Keratinocyte (primary cell): ENCODE measurements at regions not wholly inside any gene's neighbourhood (a gene's known extent, or its start where the extent isn't known, plus 50 kb on each side); places are given as distances from the start of the nearest gene placed in this dataset.

Experiments
- DNase-seq: peaks from one replicate; pipeline ENCODE4 v3.0.0-alpha.2; 2011; ENCODE audit warnings: low read depth, missing footprints, low spot score
- FAIRE-seq: peaks from 2 replicates; lab custom pipeline; 2011; peaks lifted over from hg19 to GRCh38; lab: Jason Lieb, UNC
- H2AFZ ChIP-seq: 2 replicates; pipeline ENCODE4 v1.6.0; 2012; ENCODE audit warnings: low read length, control low read depth, inconsistent platforms; ENCODE audit not compliant: control insufficient read depth
- H3K27ac ChIP-seq: 2 replicates; pipeline ENCODE4 v1.5.1; 2011; ENCODE audit warnings: low read length; ENCODE audit not compliant: control insufficient read depth, insufficient read depth
- H3K27me3 ChIP-seq: 3 replicates; pipeline ENCODE4 v1.6.0; 2011; ENCODE audit warnings: low read length; ENCODE audit not compliant: control insufficient read depth, insufficient read depth; ENCODE audit errors: extremely low read depth
- H3K36me3 ChIP-seq, 2 experiments: 2 replicates in 1 of 2; 3 replicates in 1 of 2; pipeline ENCODE4 v1.5.1; 2011; ENCODE audit warnings: low read length in 2 of 2, mild to moderate bottlenecking in 1 of 2; ENCODE audit not compliant: control insufficient read depth in 2 of 2, insufficient read depth in 2 of 2; ENCODE audit errors: extremely low read depth in 1 of 2
- H3K4me1 ChIP-seq: 3 replicates; pipeline ENCODE4 v1.5.1; 2011; ENCODE audit warnings: low read length; ENCODE audit not compliant: control insufficient read depth, insufficient read depth; ENCODE audit errors: extremely low read depth
- H3K4me2 ChIP-seq: 3 replicates; pipeline ENCODE4 v1.6.0; 2011; ENCODE audit warnings: low read depth, low read length; ENCODE audit not compliant: control insufficient read depth, insufficient read depth; ENCODE audit errors: extremely low read depth
- H3K4me3 ChIP-seq, 3 experiments: fragments of 200-600 bp in 1 of 3; sonication (generic) in 1 of 3; 2 replicates in 2 of 3; 3 replicates in 1 of 3; pipeline ENCODE4 v1.5.1; 2011 to 2016; ENCODE audit warnings: low read length in 3 of 3, mild to moderate bottlenecking in 3 of 3, control low read depth in 2 of 3, inconsistent platforms in 1 of 3, low read depth in 1 of 3, mixed read lengths in 1 of 3, mixed run types in 1 of 3, moderate library complexity in 1 of 3; ENCODE audit not compliant: control insufficient read depth in 2 of 3, insufficient read depth in 2 of 3; ENCODE audit errors: extremely low read depth in 1 of 3
- H3K79me2 ChIP-seq: 2 replicates; pipeline ENCODE4 v1.6.0; 2012; ENCODE audit warnings: low read length; ENCODE audit not compliant: control insufficient read depth, insufficient read depth
- H3K9ac ChIP-seq: 3 replicates; pipeline ENCODE4 v1.6.0; 2011; ENCODE audit warnings: low read length; ENCODE audit not compliant: control insufficient read depth, insufficient read depth; ENCODE audit errors: extremely low read depth
- H3K9me1 ChIP-seq: 3 replicates; pipeline ENCODE4 v1.6.0; 2011; ENCODE audit warnings: low read length; ENCODE audit not compliant: control insufficient read depth, insufficient read depth; ENCODE audit errors: extremely low read depth
- H3K9me3 ChIP-seq: 2 replicates; pipeline ENCODE4 v1.5.1; 2012; ENCODE audit warnings: low read depth, low read length; ENCODE audit not compliant: control insufficient read depth
- H4K20me1 ChIP-seq: 3 replicates; pipeline ENCODE4 v1.6.0; 2011; ENCODE audit warnings: low read length; ENCODE audit not compliant: control insufficient read depth, insufficient read depth; ENCODE audit errors: extremely low read depth
- EZH2 ChIP-seq: IDR thresholded peaks from one replicate; pipeline ENCODE4 v1.6.1; 2012; ENCODE audit warnings: inconsistent platforms, mild to moderate bottlenecking, low read length, moderate library complexity
- dilution Hi-C: fragments of 300-500 bp; cut with MboI; formaldehyde crosslinking; loops from one replicate; pipeline ENCODE4 v1.7.0; 2020; ENCODE audit warnings: low sequenced_read_pairs; ENCODE audit not compliant: extremely low pct_ligation_motif_present
- TF ChIP-seq, protein P1 (sequence below), 3 experiments: IDR thresholded peaks in 1 of 3; conservative IDR thresholded peaks in 1 of 3; optimal IDR thresholded peaks in 1 of 3; 2 replicates in 2 of 3; 3 replicates in 1 of 3; pipeline versions ENCODE3 to v1.5.1; 2011; ENCODE audit warnings: low read length in 3 of 3, mild to moderate bottlenecking in 3 of 3, moderate library complexity in 2 of 3, control low read depth in 1 of 3, inconsistent platforms in 1 of 3; ENCODE audit not compliant: insufficient read depth in 2 of 3; ENCODE audit errors: extremely low read depth in 1 of 3

DNA sequence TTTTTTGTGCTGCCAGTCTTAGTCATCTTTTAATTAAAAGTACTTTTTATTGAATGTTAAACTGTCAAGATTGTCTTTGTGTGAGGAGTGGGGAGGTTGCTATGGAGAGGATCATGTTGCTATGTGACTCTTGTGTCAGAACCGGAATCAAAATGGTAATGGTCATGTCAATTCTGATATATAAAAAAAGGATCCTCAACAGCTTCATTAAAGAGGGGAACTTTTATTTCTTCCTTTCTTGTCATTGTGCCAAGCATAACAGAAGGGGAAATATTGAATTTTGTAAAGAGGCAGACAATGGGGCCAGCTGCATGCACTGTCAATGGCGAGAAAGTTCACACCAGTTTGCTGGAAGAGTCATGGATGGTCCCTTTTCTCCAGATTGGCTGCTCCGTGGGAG lies 564.8 kb downstream of the VRK1 start:
- no peaks in the 10 kb centered on the region for H3K9me1 ChIP-seq
- no peak overlapping the region for H2AFZ ChIP-seq
- TF ChIP-seq, protein P1, sequence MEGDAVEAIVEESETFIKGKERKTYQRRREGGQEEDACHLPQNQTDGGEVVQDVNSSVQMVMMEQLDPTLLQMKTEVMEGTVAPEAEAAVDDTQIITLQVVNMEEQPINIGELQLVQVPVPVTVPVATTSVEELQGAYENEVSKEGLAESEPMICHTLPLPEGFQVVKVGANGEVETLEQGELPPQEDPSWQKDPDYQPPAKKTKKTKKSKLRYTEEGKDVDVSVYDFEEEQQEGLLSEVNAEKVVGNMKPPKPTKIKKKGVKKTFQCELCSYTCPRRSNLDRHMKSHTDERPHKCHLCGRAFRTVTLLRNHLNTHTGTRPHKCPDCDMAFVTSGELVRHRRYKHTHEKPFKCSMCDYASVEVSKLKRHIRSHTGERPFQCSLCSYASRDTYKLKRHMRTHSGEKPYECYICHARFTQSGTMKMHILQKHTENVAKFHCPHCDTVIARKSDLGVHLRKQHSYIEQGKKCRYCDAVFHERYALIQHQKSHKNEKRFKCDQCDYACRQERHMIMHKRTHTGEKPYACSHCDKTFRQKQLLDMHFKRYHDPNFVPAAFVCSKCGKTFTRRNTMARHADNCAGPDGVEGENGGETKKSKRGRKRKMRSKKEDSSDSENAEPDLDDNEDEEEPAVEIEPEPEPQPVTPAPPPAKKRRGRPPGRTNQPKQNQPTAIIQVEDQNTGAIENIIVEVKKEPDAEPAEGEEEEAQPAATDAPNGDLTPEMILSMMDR (optimal IDR thresholded peaks at IDR 0.05 in 1 of 3, IDR thresholded peaks at IDR 0.05 in 1 of 3, conservative IDR thresholded peaks at IDR 0.05 in 1 of 3; ENCODE audit: extremely low read depth in 1 of 3, insufficient read depth in 2 of 3, low read length in 3 of 3): no peak
- no peak for TF ChIP-seq EZH2
- no peaks in the 10 kb centered on the region for H3K36me3 ChIP-seq
- H3K4me2 ChIP-seq: no peak overlapping the region
- FAIRE-seq (no peak), DNase-seq (no peak)
- no peaks in the 10 kb centered on the region for H3K4me1 ChIP-seq
- no peaks in the 10 kb centered on the region for H3K79me2 ChIP-seq
- H4K20me1 ChIP-seq: no peaks in the 10 kb centered on the region
- no peak overlapping the region for H3K27ac ChIP-seq
- dilution Hi-C loops: no loop called here
- H3K4me3 ChIP-seq: no peak overlapping the region
- no peak overlapping the region for H3K9ac ChIP-seq
- no peaks in the 10 kb centered on the region for H3K27me3 ChIP-seq
- H3K9me3 ChIP-seq: no peaks in the 10 kb centered on the region

DNA sequence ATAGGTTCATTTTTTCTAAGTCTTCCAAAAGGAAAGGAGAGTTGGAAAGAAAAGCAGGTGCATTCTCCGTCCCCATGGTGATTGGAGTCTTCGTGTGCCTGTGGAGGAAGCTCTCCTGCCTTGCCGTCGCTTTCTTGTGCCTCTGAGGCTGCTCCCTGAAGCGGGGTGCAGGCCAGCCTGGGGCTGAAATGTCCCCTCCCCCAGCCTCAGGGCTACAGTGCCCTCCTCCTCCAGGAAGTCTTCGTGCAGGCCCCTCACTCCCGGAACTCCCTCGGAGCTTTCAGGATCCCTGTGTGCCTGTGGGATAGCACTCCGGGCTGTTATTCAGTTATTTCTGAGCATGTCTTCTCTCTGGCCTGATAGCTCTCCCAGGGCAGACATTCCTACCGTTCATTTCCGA lies 569.2 kb downstream of the VRK1 start:
- TF ChIP-seq, protein P1 (optimal IDR thresholded peaks at IDR 0.05 in 1 of 3, IDR thresholded peaks at IDR 0.05 in 1 of 3, conservative IDR thresholded peaks at IDR 0.05 in 1 of 3; ENCODE audit: extremely low read depth in 1 of 3, insufficient read depth in 2 of 3, low read length in 3 of 3): no peak
- TF ChIP-seq EZH2: no peak
- no peak for DNase-seq
- Histone ChIP-seq H2AFZ (no peak overlapping the region), H3K4me3 (no peak overlapping the region), H3K4me2 (no peak overlapping the region), H3K36me3 (no peaks in the 10 kb centered on the region), H3K4me1 (no peaks in the 10 kb centered on the region), H3K27me3 (no peaks in the 10 kb centered on the region), H3K9ac (no peak overlapping the region), H3K9me1 (no peaks in the 10 kb centered on the region), H3K79me2 (no peaks in the 10 kb centered on the region), H3K9me3 (no peaks in the 10 kb centered on the region), H4K20me1 (no peaks in the 10 kb centered on the region), H3K27ac (no peak overlapping the region)
- dilution Hi-C loops: no loop called here
- FAIRE-seq: no peak
